GM23248 (cell line): ENCODE measurements at regions not wholly inside any gene's neighbourhood (a gene's known extent, or its start where the extent isn't known, plus 50 kb on each side); places are given as distances from the start of the nearest gene placed in this dataset.

ENCODE experiments used
- EZH2 ChIP-seq: fragments of 200-600 bp; sonication (generic); IDR thresholded peaks from 2 replicates; pipeline ENCODE4 v1.6.1; 2018; ENCODE audit warnings: antibody characterized with exemption, mild to moderate bottlenecking; ENCODE audit not compliant: insufficient read depth, poor library complexity, severe bottlenecking
- EZH2phosphoT487 ChIP-seq: fragments of 200-600 bp; sonication (generic); IDR thresholded peaks from 2 replicates; pipeline ENCODE4 v1.6.1; 2018; ENCODE audit warnings: antibody characterized with exemption, moderate library complexity, mild to moderate bottlenecking, low read depth; ENCODE audit not compliant: insufficient read depth

GRCh38 chr4:89463341-89463740, 155.7 kb upstream of the GPRIN3 start:
- TF ChIP-seq EZH2 (no peak), EZH2phosphoT487 (no peak)
